Memory B cell (primary cell): ENCODE measurements at regions not wholly inside any gene's neighbourhood (a gene's known extent, or its start where the extent isn't known, plus 50 kb on each side); places are given as distances from the start of the nearest gene placed in this dataset.

ENCODE experiments used
- ATAC-seq: fragments of 150-1000 bp; cut with Tn5 transposase; 2 replicates; pipeline ENCODE4 v1.10.0; 2021; ENCODE audit warnings: low read depth, mild to moderate bottlenecking, moderate library complexity
- DNase-seq, 2 donors: peaks; one replicate each; pipeline ENCODE4 v3.0.0; 2022; ENCODE audit warnings: low spot score in 2 of 2
- H3K27ac Mint-ChIP-seq: one replicate; pipeline ENCODE4 v1.8.0; 2022; ENCODE audit warnings: mild to moderate bottlenecking, moderate library complexity, mixed read lengths
- H3K27me3 Mint-ChIP-seq: one replicate; pipeline ENCODE4 v1.8.0; 2022; ENCODE audit warnings: mixed read lengths
- H3K36me3 Mint-ChIP-seq: one replicate; pipeline ENCODE4 v1.8.0; 2022; ENCODE audit warnings: mild to moderate bottlenecking, mixed read lengths
- H3K4me1 Mint-ChIP-seq: one replicate; pipeline ENCODE4 v1.8.0; 2022; ENCODE audit warnings: mixed read lengths
- H3K4me3 Mint-ChIP-seq: one replicate; pipeline ENCODE4 v1.8.0; 2022; ENCODE audit warnings: mild to moderate bottlenecking, moderate library complexity, mixed read lengths
- H3K9me3 Mint-ChIP-seq: one replicate; pipeline ENCODE4 v1.8.0; 2022; ENCODE audit warnings: mixed read lengths

GRCh38 chr6:144999127-144999526, 714.0 kb downstream of the UTRN start:
- no peak for ATAC-seq
- Mint-ChIP-seq H3K36me3 (no peaks in the 10 kb centered on the region), H3K27ac (no peak overlapping the region), H3K4me3 (no peak overlapping the region), H3K27me3 (peaks cover 4% of the 10 kb centered on the region), H3K4me1 (no peaks in the 10 kb centered on the region), H3K9me3 (peaks cover 2% of the 10 kb centered on the region)
- no peak for DNase-seq

- Mint-ChIP-seq H3K36me3 (no peaks in the 10 kb centered on the region), H3K4me3 (no peak overlapping the region), H3K27me3 (peaks cover 7% of the 10 kb centered on the region), H3K4me1 (no peaks in the 10 kb centered on the region), H3K9me3 (peaks cover 2% of the 10 kb centered on the region), H3K27ac (no peak overlapping the region)
- DNase-seq (no peak), ATAC-seq (no peak)
Observed at GRCh38 chr6:145003145-145003544, 718.0 kb downstream of the UTRN start.

GRCh38 chr6:145006914-145007313, 721.8 kb downstream of the UTRN start:
- Mint-ChIP-seq H3K9me3 (no peaks in the 10 kb centered on the region), H3K36me3 (no peaks in the 10 kb centered on the region), H3K4me3 (no peak overlapping the region), H3K27ac (no peak overlapping the region), H3K4me1 (no peaks in the 10 kb centered on the region), H3K27me3 (peaks cover 6% of the 10 kb centered on the region)
- ATAC-seq (no peak), DNase-seq (no peak)

- Mint-ChIP-seq H3K27ac (no peak overlapping the region), H3K4me1 (no peaks in the 10 kb centered on the region)
Observed at GRCh38 chr6:145008715-145009114, 723.6 kb downstream of the UTRN start.

GRCh38 chr6:145009711-145010110, 724.6 kb downstream of the UTRN start:
- H3K27ac Mint-ChIP-seq, result no peak overlapping the region
- no peak for ATAC-seq
- H3K4me1 Mint-ChIP-seq, result no peaks in the 10 kb centered on the region
- H3K27me3 Mint-ChIP-seq, result peaks cover 11% of the 10 kb centered on the region
- no peak overlapping the region for H3K4me3 Mint-ChIP-seq
- DNase-seq, result no peak
- no peaks in the 10 kb centered on the region for H3K36me3 Mint-ChIP-seq
- H3K9me3 Mint-ChIP-seq, result no peaks in the 10 kb centered on the region

More at GRCh38 chr6:145008715-145009114, 723.6 kb downstream of the UTRN start:
- no peaks in the 10 kb centered on the region for H3K9me3 Mint-ChIP-seq
- peaks cover 9% of the 10 kb centered on the region for H3K27me3 Mint-ChIP-seq
- H3K4me3 Mint-ChIP-seq, result no peak overlapping the region
- DNase-seq (no peak), ATAC-seq (no peak)
- H3K36me3 Mint-ChIP-seq, result no peaks in the 10 kb centered on the region

- ATAC-seq (no peak), DNase-seq (no peak)
- Mint-ChIP-seq H3K36me3 (no peaks in the 10 kb centered on the region), H3K4me3 (no peak overlapping the region), H3K9me3 (peaks cover 2% of the 10 kb centered on the region), H3K4me1 (no peaks in the 10 kb centered on the region), H3K27me3 (peaks cover 8% of the 10 kb centered on the region), H3K27ac (no peak overlapping the region)
Observed at GRCh38 chr6:145012039-145012662, 723.2 kb downstream of the EPM2A start.

- no peak for ATAC-seq
- DNase-seq, result no peak
Observed at GRCh38 chr6:145015739-145016558, 719.4 kb downstream of the EPM2A start.

GRCh38 chr6:145017051-145017450, 718.3 kb downstream of the EPM2A start:
- ATAC-seq, result no peak
- Mint-ChIP-seq H3K27me3 (peaks cover 5% of the 10 kb centered on the region), H3K4me1 (no peaks in the 10 kb centered on the region), H3K36me3 (no peaks in the 10 kb centered on the region), H3K27ac (no peak overlapping the region), H3K9me3 (peaks cover 3% of the 10 kb centered on the region), H3K4me3 (no peak overlapping the region)
- no peak for DNase-seq

More at GRCh38 chr6:145015739-145016558, 719.4 kb downstream of the EPM2A start:
- Mint-ChIP-seq H3K4me1 (no peaks in the 10 kb centered on the region), H3K27ac (no peak overlapping the region), H3K36me3 (no peaks in the 10 kb centered on the region), H3K9me3 (peaks cover 3% of the 10 kb centered on the region), H3K4me3 (no peak overlapping the region), H3K27me3 (peaks cover 10% of the 10 kb centered on the region)

GRCh38 chr6:145017516-145017915, 717.8 kb downstream of the EPM2A start:
- Mint-ChIP-seq H3K4me3 (no peak overlapping the region), H3K27me3 (peaks cover 4% of the 10 kb centered on the region), H3K4me1 (no peaks in the 10 kb centered on the region), H3K9me3 (peaks cover 3% of the 10 kb centered on the region), H3K36me3 (no peaks in the 10 kb centered on the region), H3K27ac (no peak overlapping the region)
- ATAC-seq (no peak), DNase-seq (no peak)

GRCh38 chr6:145018027-145018426, 717.3 kb downstream of the EPM2A start:
- H3K27ac Mint-ChIP-seq, result no peak overlapping the region

GRCh38 chr6:145020114-145020513, 715.2 kb downstream of the EPM2A start:
- no peak overlapping the region for H3K27ac Mint-ChIP-seq
- H3K9me3 Mint-ChIP-seq, result peaks cover 3% of the 10 kb centered on the region
- H3K4me3 Mint-ChIP-seq, result no peak overlapping the region
- peaks cover 3% of the 10 kb centered on the region for H3K27me3 Mint-ChIP-seq
- ATAC-seq (no peak), DNase-seq (no peak)
- no peaks in the 10 kb centered on the region for H3K4me1 Mint-ChIP-seq
- no peaks in the 10 kb centered on the region for H3K36me3 Mint-ChIP-seq

More at GRCh38 chr6:145018027-145018426, 717.3 kb downstream of the EPM2A start:
- DNase-seq, result no peak
- peaks cover 5% of the 10 kb centered on the region for H3K27me3 Mint-ChIP-seq
- no peaks in the 10 kb centered on the region for H3K4me1 Mint-ChIP-seq
- no peaks in the 10 kb centered on the region for H3K36me3 Mint-ChIP-seq
- H3K9me3 Mint-ChIP-seq, result peaks cover 3% of the 10 kb centered on the region
- no peak overlapping the region for H3K4me3 Mint-ChIP-seq
- no peak for ATAC-seq

- H3K36me3 Mint-ChIP-seq, result no peaks in the 10 kb centered on the region
- no peak for ATAC-seq
- no peak for DNase-seq
- no peaks in the 10 kb centered on the region for H3K4me1 Mint-ChIP-seq
- H3K27ac Mint-ChIP-seq, result no peak overlapping the region
- H3K27me3 Mint-ChIP-seq, result peaks cover 3% of the 10 kb centered on the region
- no peak overlapping the region for H3K4me3 Mint-ChIP-seq
- peaks cover 3% of the 10 kb centered on the region for H3K9me3 Mint-ChIP-seq
Observed at GRCh38 chr6:145020543-145020942, 714.8 kb downstream of the EPM2A start.

- no peak for ATAC-seq
- Mint-ChIP-seq H3K9me3 (peaks cover 1% of the 10 kb centered on the region), H3K4me3 (no peak overlapping the region), H3K27me3 (peaks cover 6% of the 10 kb centered on the region), H3K36me3 (no peaks in the 10 kb centered on the region), H3K4me1 (no peaks in the 10 kb centered on the region), H3K27ac (no peak overlapping the region)
- no peak for DNase-seq
Observed at GRCh38 chr6:145022199-145022796, 713.0 kb downstream of the EPM2A start.

- Mint-ChIP-seq H3K4me1 (no peaks in the 10 kb centered on the region), H3K36me3 (no peaks in the 10 kb centered on the region), H3K9me3 (peaks cover 1% of the 10 kb centered on the region), H3K27ac (no peak overlapping the region), H3K27me3 (peaks cover 6% of the 10 kb centered on the region), H3K4me3 (no peak overlapping the region)
- DNase-seq (no peak), ATAC-seq (no peak)
Observed at GRCh38 chr6:145023116-145023726, 712.1 kb downstream of the EPM2A start.
